ENCODE measurements at regions not wholly inside any gene's neighbourhood (a gene's known extent, or its start where the extent isn't known, plus 50 kb on each side); places are given as distances from the start of the nearest gene placed in this dataset.

- no peak for TF ChIP-seq CTCF (IDR thresholded peaks at IDR 0.05 in 2 of 3, conservative IDR thresholded peaks at IDR 0.05 in 1 of 3; ENCODE audit: control insufficient read depth in 2 of 3, extremely low read depth in 1 of 3, insufficient read depth in 1 of 3, low read depth in 3 of 3, low read length in 3 of 3)
- no peak for TF ChIP-seq ZBTB33 (IDR thresholded peaks at IDR 0.05)
- TF ChIP-seq NFYB (IDR thresholded peaks at IDR 0.05; ENCODE audit: insufficient read depth, low read depth, low read length), result no peak
- no peak for TF ChIP-seq CHD2 (IDR thresholded peaks at IDR 0.05; ENCODE audit: borderline replicate concordance, low read depth, low read length)
Observed at GRCh38 chrX:4800756-4801155, 1087.3 kb upstream of the PRKX start.

All from GM12878 (cell line).